Adrenal gland (tissue), 5 donors: ENCODE measurements at regions not wholly inside any gene's neighbourhood (a gene's known extent, or its start where the extent isn't known, plus 50 kb on each side); places are given as distances from the start of the nearest gene placed in this dataset.

ENCODE experiments used
- CTCF ChIP-seq, 6 experiments: fragments of 450-650 bp in 4 of 6; fragments of 200-600 bp in 2 of 6; sonication (generic) in 1 of 6; IDR thresholded peaks; 1 replicate in 5 of 6; 2 replicates in 1 of 6; pipeline versions ENCODE4 v1.5.1 to v1.8.0; 2016 to 2021; ENCODE audit warnings: antibody characterized with exemption in 6 of 6, mild to moderate bottlenecking in 2 of 6, moderate library complexity in 1 of 6
- POLR2A ChIP-seq, 2 donors: fragments of 450-650 bp; IDR thresholded peaks; one replicate each; pipeline ENCODE4 v1.6.1; 2017; ENCODE audit warnings: antibody characterized with exemption in 2 of 2, mild to moderate bottlenecking in 2 of 2, moderate library complexity in 1 of 2
- donor health status: DM: no; HTN: no; CAD: no.

GRCh38 chr1:221228594-221228993 is 349.4 kb downstream of the HLX start:
- TF ChIP-seq CTCF (IDR thresholded peaks at IDR 0.05) (no peak), POLR2A (IDR thresholded peaks at IDR 0.05) (no peak)
